ENCODE measurements at regions not wholly inside any gene's neighbourhood (a gene's known extent, or its start where the extent isn't known, plus 50 kb on each side); places are given as distances from the start of the nearest gene placed in this dataset.

DNA sequence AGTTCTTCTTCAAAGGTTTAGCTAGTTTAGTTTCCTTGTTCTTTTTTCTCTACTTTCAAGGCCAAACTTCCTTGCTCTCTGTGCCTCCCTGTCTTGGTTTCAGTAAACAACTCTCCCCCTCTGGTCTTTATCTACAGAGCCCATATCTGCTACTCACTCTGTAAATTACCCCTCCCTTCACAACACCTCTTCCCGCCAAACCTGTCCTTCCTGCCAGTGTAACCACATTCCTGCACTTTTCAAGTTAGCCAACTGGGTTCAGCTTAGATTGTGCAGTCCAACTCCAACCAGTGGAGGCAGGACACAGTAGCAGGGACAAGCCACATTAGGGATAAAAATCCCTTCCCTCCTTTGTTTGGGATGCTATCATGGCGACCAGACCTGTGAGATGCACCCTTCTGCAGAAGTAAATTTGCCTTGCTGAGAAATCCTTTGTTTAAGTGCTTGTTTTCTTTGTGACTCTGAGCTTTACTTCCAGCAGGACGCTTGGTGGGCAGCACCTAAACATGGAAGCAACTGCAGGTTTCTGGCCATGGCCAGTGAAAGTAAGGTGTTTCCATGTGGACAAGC is 706.0 kb downstream of the KCNJ3 start:
- DNase-seq = no peak
- intact Hi-C loops (cut with DNase I) = no loop called here

DNA sequence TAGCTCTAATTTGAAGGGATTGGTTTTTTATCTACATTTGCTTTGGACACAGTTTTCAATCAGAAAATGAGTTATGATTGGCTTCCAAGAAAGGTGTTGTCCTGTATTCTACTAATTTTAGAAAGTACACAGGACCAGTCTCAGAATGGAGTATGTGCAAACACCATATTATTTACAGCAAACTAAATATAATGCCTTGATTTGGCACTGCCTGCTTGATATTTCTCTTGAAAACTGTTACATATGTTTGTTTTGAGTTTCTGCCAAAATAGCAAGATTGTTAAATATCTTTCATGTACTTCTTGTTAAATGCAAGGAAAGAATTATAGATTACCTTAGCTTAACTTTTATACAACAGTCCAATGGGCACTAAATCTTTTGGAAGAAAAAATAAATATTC is 694.9 kb downstream of the KCNJ3 start:
- DNase-seq = no peak
- intact Hi-C loops (cut with DNase I) = no loop called here

DNA sequence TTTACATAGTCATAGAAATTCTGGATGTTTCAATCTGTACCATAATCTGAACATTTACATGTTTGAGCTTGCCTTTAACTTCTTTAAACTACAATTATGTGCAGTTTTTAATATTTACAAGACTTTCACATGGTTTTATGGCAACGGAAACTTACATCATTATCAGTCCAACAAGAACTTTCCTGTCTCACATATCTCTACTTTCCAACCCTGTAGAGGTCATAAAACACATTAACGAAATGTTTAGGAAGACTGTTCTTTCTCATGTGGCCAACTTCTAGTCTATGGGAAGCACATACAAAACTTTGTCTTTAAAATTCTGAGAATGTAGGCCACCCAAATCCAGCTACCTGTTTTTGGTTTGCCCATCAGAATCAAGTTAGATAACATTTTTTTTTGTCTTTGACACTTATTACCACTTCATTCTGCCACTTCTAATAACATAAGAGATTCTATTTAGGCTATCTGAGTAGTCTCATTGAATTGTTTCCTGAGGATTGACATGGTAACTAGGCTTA is 693.2 kb downstream of the KCNJ3 start:
- DNase-seq = no peak
- intact Hi-C loops (cut with DNase I) = no loop called here

DNA sequence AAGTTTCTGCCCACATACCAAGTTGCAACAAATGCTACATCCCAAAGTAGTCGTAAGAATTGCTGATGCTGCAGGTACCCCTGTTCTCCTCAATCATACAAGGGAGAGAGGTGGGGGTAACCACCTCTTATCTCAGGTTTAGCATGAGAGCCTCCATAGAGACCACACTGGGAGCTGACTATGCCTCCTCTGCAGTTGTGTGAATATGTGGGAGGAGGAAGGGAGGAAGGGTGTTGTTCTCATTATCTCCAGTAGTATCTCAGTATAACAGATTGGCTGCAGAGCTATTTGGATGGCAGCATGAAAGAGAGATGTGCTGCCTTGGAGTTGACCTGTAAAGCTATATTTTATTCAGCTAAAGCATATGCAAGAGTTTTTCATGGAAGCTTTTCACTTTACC is 690.7 kb downstream of the KCNJ3 start:
- intact Hi-C loops (cut with DNase I) = no loop called here

DNA sequence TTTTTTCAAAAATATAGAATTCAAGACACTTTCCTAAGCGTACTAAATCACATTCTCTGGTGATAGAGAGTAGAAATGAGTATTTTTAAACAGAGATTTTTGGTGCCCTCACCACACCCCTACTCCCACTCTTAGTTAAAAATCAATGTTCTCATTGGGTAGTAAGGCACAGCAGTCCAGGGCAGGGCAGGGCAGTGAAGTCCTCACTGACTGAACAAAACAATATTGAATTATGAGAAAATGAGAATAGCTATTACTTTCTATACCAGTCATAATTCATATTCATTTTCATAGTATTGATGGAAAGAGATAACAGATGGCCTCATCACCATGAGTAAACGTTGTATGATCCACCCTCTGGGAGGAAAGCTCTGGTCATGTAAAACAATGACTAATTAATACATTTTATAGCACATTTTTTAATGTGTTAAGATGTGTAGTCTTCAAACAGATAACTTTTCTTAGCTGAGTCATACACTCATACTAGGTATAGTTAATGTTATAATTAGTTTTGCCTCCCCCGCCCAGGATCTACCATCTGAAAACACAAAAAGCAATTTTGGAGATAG is 686.1 kb downstream of the KCNJ3 start:
- no peak for DNase-seq
- intact Hi-C loops (cut with DNase I) = no loop called here

More for the DNA sequence above, 690.7 kb downstream of the KCNJ3 start:
- DNase-seq = no peak

DNA sequence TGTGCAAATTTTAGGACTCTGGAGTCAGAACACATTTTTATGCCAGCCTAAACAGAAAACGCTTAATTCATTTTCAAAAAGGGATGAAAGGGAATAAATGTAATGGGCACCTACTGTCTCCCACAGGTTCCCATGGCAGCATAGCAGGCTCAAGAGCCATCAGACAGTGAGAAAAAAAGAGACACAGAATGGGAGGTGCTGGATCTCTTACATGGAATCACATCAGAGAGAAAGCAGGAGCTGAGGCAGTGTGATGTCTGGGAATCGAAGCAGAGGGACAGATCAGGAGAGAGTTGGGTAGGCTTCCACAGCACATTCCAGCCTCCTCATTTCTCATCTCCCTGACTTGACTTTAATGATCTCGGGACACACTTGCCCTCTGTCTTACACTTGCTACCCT is 684.3 kb downstream of the KCNJ3 start:
- intact Hi-C loops (cut with DNase I) = no loop called here
- no peak for DNase-seq

DNA sequence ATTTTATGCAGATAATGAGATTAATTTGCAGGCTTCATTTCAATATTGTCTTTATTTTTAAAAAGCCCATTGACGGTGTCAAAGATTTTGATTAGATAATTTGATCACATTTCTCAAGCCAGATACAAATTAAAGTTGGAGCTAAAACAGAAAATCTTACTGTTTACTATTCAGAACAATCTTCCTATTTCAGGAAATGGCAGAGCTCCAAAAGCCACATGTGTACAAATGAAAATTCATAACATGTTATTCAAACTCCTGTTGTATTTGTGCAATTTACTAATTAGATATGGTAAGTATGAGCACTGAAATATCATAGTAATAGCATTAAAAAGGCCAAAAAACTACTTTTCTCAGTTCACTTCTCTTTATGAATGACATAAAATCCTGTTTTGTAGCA is 682.9 kb downstream of the KCNJ3 start:
- intact Hi-C loops (cut with DNase I) = no loop called here
- DNase-seq = no peak

DNA sequence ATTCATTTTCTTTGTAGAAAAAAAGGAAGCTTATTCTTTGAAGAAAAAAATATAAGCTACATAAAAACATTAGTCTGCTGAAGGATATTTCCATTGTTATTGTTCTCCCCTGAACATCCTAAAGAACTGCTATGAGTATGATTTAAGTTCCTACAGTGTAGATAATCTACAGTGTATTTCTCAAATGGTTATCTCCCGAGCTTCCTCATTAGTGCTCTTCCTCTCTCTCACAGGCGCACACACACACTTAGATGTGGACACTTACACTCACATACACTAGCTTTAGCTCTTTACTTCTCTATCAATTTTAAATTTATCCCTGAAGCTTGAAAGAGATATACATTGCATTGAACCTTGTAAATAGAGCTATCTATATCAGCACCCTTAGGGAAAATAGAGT is 681.0 kb downstream of the KCNJ3 start:
- intact Hi-C loops (cut with DNase I) = loop anchor here (10.0 kb wide), 1 partner anchor 1815 kb away; no protein-coding TSS in a partner anchor
- DNase-seq = no peak

DNA sequence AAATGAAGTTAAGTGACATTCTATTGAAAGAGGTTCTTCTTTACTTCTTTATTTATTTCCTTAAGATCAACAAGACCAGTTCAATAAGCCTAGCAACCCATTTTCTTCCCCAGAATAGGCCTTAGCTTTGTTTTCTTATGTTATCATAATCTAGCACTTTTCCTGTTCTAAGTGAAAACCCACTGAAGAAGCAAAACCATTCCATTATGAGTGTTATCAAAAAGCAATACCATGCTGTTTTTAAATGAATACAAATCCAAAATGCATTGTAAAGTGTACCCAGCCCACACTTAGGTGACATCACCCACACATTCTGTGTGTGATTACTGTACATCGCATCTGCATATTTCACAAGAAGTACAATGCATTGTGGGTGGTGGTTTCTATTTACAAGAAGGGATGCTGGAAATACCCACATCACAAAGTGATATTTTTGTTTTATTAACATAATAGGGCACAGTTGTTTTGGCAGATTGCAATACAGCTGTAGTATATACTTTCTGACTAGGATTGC is 679.5 kb downstream of the KCNJ3 start:
- no peak for DNase-seq
- intact Hi-C loops (cut with DNase I) = loop anchor here (10.0 kb wide), 1 partner anchor 1817 kb away; no protein-coding TSS in a partner anchor

DNA sequence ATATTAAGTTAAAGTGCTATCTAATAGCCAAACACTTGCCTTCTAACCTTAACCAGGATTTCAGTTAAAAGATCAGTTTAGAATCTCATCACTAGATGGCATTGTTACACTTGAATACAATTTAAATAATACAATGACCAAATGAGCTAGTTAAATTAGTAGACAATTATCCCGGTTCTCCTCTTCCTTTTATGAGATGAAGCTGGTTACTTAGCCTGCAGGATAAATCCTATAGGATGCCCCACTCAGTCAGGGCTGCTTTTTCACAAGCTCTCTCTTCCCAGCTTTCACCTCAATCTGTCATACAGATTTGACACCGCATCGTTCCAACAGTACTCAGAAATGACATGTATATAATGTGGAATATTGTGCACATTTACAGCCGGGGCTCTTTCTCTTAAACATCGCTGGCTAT is 678.8 kb downstream of the KCNJ3 start:
- intact Hi-C loops (cut with DNase I) = loop anchor here (10.0 kb wide), 1 partner anchor 1818 kb away; no protein-coding TSS in a partner anchor
- DNase-seq = no peak

DNA sequence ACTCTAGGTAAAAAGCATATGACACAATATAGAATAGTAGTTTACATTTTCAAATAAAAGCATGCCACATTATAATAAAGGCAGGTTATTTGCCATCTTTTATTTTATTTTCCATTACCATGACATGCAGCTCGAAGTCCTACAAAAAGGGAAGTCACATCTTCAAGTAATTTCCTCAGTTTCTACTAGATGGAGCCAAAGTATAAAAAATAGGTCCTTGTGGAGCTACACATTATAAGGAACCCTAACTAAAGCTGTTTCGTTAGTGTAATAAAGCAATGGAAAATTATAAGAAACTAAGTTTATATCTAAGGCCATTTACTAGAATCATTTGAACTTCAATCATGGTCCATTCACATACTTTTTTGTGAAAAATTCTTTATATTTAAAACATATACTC is 674.5 kb downstream of the KCNJ3 start:
- no peak for DNase-seq
- intact Hi-C loops (cut with DNase I) = loop anchor here (10.0 kb wide), 1 partner anchor 1822 kb away; no protein-coding TSS in a partner anchor

DNA sequence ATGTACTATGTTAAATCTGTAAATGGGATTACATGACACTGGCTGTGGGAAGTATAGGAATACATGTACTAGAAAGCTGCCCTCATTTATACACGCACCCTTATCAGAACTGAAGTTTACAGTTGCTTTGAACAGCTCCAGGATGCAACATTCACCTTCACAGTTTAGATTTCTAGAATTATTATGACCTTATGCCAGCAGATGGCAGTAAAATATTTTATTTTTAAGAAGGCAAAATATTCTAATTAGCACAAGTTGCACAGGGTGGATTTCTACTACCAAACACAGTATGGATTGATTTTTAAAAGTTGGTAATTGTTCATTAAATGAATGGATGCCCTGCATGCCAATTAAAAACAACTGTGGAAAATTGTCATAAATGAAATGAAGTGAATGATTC is 670.4 kb downstream of the KCNJ3 start:
- no peak for DNase-seq
- intact Hi-C loops (cut with DNase I) = no loop called here

DNA sequence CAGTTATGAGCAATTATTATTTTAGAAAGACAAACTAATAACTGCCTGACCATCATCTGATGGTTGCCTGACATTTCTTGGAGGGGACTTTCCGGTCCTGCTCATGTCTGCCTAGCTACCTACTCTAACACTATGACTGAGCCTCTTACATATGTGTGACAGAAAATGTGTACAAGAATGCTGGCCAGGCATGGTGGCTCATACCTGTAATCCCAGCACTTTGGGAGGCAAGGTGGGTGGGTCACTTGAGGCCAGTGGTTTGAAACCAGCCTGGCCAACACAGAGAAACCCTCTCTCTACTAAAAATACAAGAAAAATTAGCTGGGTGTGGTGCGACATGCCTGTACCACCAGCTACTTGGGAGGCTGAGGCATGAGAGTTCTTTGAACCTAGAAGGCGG is 666.3 kb downstream of the KCNJ3 start:
- intact Hi-C loops (cut with DNase I) = no loop called here
- DNase-seq = no peak

DNA sequence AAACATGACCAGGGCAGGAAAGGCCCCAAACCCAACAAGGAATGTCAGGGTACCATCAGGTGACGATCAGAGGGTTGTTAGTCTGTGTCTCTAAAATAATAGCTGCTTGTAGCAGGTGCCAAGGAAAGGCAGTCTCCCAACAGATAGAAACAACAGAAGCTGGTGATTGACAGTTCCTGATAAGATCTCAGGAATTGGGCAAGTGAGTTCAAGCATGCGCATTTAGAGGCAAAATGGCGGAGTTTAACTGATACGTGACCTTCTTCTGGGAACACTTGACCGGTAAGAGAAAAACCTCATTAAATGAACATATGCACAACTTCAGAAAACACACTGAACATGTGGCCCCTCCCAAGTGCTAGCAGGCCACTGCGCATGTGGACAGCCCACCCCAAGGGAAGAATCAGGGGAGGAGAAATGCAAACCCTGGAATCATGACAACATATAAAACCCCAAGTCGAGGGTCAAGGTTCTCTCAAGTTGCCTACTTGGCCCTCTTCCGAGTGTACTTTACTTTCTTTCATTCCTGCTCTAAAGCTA is 664.9 kb downstream of the KCNJ3 start:
- DNase-seq = no peak
- intact Hi-C loops (cut with DNase I) = no loop called here

DNA sequence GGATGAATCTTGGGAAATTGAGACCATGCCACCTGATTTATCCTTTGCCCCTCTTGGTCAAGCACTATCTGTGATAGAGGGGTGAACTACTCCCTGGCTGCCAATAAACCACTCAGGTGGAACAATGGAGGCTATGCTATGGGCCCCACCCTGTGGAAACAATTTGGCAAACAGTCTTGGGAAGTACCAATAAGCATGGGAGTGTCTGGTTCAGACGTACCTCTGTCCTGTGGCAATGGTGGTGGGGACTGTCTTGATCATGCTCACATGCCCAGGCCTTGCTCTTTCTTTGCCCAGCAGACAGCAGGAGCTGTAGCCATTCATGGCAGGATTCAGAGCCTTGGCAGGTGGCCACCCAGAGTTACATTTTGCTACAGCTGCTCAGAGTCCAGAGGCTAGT is 658.7 kb downstream of the KCNJ3 start:
- intact Hi-C loops (cut with DNase I) = no loop called here
- no peak for DNase-seq

DNA sequence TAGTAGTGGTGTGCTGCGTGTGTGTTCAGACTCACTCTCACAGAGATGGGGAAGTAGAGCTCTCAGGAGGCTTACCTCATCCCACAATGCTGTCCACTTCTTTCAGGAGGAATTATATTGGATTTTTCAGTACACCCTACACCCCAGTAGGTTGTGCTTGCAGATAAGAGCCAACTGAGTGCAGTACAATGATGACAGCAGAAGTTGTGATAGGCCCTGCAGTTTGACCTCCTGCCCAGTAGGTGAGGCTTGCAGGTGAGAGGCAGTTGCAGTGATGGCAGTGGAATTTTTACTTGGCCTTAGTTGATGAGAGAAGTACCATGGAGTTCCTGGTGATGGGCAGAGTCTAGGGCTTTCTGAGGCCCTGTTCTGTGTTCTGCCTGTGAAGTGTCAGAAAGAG is 657.8 kb downstream of the KCNJ3 start:
- no peak for DNase-seq
- intact Hi-C loops (cut with DNase I) = no loop called here

DNA sequence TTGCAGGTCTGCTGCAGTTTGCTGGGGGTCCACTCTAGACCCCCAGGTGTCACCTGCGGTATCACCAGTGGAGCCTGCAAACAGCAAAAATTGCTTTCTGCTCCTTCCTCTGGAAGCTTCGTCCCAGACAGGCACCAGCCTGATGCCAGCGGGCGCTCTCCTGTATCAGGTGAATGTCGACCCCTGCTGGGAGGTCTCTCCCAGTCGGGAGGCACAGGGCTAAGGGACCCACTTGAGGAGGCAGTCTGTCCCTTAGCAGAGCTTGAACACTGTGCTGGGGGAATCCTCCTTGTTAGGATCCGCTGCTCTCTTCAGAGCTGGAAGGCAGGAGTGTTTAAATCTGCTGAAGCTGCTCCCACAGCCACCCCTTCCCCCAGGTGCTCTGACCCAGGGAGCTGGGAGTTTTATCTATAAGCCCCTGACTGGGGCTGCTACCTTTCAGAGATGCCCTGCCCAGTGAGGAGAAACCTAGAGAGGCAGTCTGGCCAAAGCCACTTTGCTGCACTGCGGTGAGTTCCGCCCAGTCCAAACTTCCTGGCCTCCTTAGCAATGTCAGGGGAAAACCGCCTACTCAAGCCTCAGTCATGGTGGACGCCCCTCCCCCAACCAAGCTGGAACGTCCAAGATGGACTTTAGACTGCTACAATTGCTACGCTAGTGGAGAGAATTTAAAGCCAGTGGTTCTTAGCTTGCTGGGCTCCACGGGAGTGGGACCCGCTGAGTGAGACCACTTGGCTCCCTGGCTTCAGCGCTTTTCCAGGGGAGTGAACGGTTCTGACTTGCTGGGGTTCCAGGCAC is 652.5 kb downstream of the KCNJ3 start:
- no peak for DNase-seq
- intact Hi-C loops (cut with DNase I) = no loop called here

DNA sequence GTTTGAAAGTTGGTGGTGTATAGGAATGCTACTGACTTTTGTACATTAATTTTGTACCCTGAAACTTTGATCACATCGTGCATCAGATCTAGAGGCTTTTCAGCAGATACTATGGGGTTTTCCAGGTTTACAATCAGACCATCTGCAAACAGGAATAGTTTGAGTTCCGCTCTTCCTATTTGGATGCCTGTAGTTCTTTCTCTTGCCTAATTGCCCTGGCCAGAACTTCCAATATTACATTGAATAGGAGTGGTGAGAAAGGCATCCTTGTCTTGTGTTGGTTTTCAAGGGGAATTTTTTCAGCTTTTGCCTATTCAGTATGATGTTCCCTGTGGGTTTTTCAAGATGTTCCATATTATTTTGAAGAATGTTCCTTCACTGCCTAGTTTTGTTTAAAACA is 633.5 kb downstream of the KCNJ3 start:
- intact Hi-C loops (cut with DNase I) = no loop called here
- DNase-seq = no peak

DNA sequence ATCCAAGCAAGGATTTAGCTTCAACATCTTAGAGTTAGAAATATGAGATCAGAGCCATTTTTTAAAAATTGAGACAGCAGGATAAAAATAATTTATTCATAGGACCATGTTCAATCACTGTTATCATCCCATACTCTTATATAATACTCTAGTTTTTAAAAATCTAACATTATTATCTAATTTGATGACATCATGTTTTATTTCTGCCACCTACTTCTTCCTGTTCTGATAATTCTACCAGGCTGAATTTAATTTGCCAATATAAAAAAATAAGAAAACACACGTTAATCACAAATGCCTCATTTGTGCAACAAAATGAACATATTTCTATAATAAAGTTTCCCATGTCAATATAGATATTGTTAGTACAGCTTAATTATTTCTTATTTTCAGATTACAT is 621.7 kb downstream of the KCNJ3 start:
- no peak for DNase-seq
- intact Hi-C loops (cut with DNase I) = no loop called here

DNA sequence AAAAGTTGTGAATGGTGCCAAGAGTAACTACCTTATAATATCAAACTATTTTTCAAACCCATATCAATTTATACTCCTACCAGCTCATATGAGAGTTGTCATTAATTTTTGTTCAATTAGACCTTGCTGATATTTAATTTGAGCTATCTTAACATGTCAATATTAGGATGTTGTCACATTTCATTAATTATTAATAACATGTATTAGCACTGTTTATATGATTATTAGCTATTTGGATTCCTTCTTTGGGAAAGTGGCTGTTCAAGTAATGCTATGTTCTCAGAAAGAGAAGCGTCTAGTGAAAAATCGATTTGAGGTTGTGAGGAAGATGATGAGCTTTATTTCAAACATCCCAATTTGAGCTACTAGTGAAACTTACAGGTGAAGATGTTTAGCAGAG is 620.2 kb downstream of the KCNJ3 start:
- intact Hi-C loops (cut with DNase I) = no loop called here
- DNase-seq = no peak

Measured in head of caudate nucleus (tissue), 42 donors.